ENCODE measurements at regions not wholly inside any gene's neighbourhood (a gene's known extent, or its start where the extent isn't known, plus 50 kb on each side); places are given as distances from the start of the nearest gene placed in this dataset.

- TF ChIP-seq, protein P1, sequence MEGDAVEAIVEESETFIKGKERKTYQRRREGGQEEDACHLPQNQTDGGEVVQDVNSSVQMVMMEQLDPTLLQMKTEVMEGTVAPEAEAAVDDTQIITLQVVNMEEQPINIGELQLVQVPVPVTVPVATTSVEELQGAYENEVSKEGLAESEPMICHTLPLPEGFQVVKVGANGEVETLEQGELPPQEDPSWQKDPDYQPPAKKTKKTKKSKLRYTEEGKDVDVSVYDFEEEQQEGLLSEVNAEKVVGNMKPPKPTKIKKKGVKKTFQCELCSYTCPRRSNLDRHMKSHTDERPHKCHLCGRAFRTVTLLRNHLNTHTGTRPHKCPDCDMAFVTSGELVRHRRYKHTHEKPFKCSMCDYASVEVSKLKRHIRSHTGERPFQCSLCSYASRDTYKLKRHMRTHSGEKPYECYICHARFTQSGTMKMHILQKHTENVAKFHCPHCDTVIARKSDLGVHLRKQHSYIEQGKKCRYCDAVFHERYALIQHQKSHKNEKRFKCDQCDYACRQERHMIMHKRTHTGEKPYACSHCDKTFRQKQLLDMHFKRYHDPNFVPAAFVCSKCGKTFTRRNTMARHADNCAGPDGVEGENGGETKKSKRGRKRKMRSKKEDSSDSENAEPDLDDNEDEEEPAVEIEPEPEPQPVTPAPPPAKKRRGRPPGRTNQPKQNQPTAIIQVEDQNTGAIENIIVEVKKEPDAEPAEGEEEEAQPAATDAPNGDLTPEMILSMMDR (IDR thresholded peaks at IDR 0.05), result no peak
- TF ChIP-seq EP300 (IDR thresholded peaks at IDR 0.05; ENCODE audit: low read depth) (no peak), POLR2A (IDR thresholded peaks at IDR 0.05) (no peak), POLR2AphosphoS5 (IDR thresholded peaks at IDR 0.05) (no peak)
Observed at GRCh38 chr6:14912226-14912625, 333.6 kb upstream of the JARID2 start.
